Spleen (tissue), 11 donors: ENCODE measurements at regions not wholly inside any gene's neighbourhood (a gene's known extent, or its start where the extent isn't known, plus 50 kb on each side); places are given as distances from the start of the nearest gene placed in this dataset.

Experiments used
- DNase-seq: peaks from one replicate; pipeline ENCODE4 v3.0.0-alpha.2; 2020
- H3K27ac ChIP-seq, 8 donors: fragments of 200-600 bp; sonication (generic) in 7 of 8; 1 replicate in 4 of 8; 2 replicates in 4 of 8; pipeline versions ENCODE4 v1.5.0 to v1.8.0; 2016 to 2021; ENCODE audit warnings: inconsistent platforms in 4 of 8, mild to moderate bottlenecking in 4 of 8, moderate library complexity in 1 of 8
- H3K27me3 ChIP-seq, 7 donors: fragments of 200-600 bp; sonication (generic) in 6 of 7; replicated peaks in 1 of 7; 1 replicate in 4 of 7; 2 replicates in 3 of 7; pipeline versions ENCODE4 v1.5.0 to v1.8.0; 2016 to 2021; ENCODE audit warnings: inconsistent platforms in 3 of 7, mild to moderate bottlenecking in 1 of 7
- H3K36me3 ChIP-seq, 6 donors: fragments of 200-600 bp; sonication (generic) in 5 of 6; 1 replicate in 4 of 6; 2 replicates in 2 of 6; pipeline versions ENCODE4 v1.5.0 to v1.8.0; 2016 to 2021; ENCODE audit warnings: inconsistent platforms in 2 of 6
- H3K4me1 ChIP-seq, 6 donors: fragments of 200-600 bp; sonication (generic) in 5 of 6; 1 replicate in 3 of 6; 2 replicates in 3 of 6; pipeline versions ENCODE4 v1.5.0 to v1.8.0; 2016 to 2021; ENCODE audit warnings: inconsistent platforms in 3 of 6
- H3K4me3 ChIP-seq, 8 donors: fragments of 200-600 bp; sonication (generic) in 7 of 8; 1 replicate in 4 of 8; 2 replicates in 4 of 8; pipeline versions ENCODE4 v1.5.0 to v1.8.0; 2016 to 2021; ENCODE audit warnings: inconsistent platforms in 4 of 8, mild to moderate bottlenecking in 4 of 8, moderate library complexity in 2 of 8
- H3K9me3 ChIP-seq, 8 donors: fragments of 200-600 bp; sonication (generic) in 7 of 8; 1 replicate in 4 of 8; 2 replicates in 4 of 8; pipeline versions ENCODE4 v1.5.0 to v1.8.0; 2016 to 2021; ENCODE audit warnings: inconsistent platforms in 4 of 8
- POLR2A ChIP-seq, 3 donors: fragments of 450-650 bp; IDR thresholded peaks; one replicate each; pipeline ENCODE4 v1.5.1; 2017; ENCODE audit warnings: antibody characterized with exemption in 3 of 3, mild to moderate bottlenecking in 1 of 3
- POLR2AphosphoS5 ChIP-seq, 3 donors: sonication (generic); formaldehyde crosslinking; IDR thresholded peaks; one replicate each; pipeline ENCODE4 v1.5.1; 2017; ENCODE audit warnings: antibody characterized with exemption in 3 of 3
- WGBS, 5 donors: extraction: QIAGEN DNeasy Blood & Tissue Kit in 3 of 5; methylation state at CpG; one replicate each; pipeline versions ENCODE4 v1.1.5 to v1.1.7; 2013 to 2018; 5-methylcytosine and 5-hydroxymethylcytosine counted together
- intact Hi-C: fragments of 100-400 bp; cut with DNase I; formaldehyde crosslinking; loops from one replicate; pipeline ENCODE4 v1.15.0; 2023; ENCODE audit warnings: low total_unique reads
- TF ChIP-seq, protein P1 (sequence below), 11 experiments: fragments of 200-600 bp in 7 of 11; fragments of 450-650 bp in 4 of 11; sonication (generic) in 4 of 11; IDR thresholded peaks in 8 of 11; conservative IDR thresholded peaks in 3 of 11; 1 replicate in 7 of 11; 2 replicates in 4 of 11; pipeline versions ENCODE4 v1.4.0 to v1.8.0; 2016 to 2021; ENCODE audit warnings: antibody characterized with exemption in 11 of 11, inconsistent platforms in 4 of 11, mild to moderate bottlenecking in 1 of 11
- donor health status: healthy with polysubstance abuse.
- donor health status: DM: no; HTN: no; CAD: no; lungs with moderate emphysema.
- donor health status: DM: no; HTN: no; CAD: no.
- donor health status: Bipolar disorder and iron deficiency.
- donor health status: healthy.
- donor health status: DM: no; HTN: no; CAD: no.
- donor health status: DM: yes; HTN: yes; CAD: no.

DNA sequence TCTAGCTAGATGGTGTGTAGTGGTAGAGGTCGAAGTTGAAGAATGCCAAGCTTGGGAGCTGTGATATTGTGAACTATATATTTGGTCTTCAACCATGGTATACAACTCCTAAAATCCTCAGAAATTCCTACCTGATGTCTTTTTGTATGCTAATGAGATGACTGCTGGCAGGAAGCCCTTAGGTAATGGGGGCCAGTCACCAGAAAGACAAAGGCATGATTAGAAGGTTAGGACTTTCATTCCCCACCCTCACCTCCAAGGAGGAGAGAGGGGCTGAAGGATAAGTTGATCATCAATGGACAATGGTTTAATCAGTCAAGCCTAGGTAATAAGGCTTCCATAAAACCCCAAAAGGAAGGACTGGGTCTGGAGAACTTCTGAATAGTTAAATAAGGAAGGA, 285.7 kb upstream of the POU5F2 start:
- Histone ChIP-seq H3K36me3 (peaks cover 0 to 47% (median 0%) of the 10 kb centered on the region in 6 donors), H3K4me3 (no peak overlapping the region), H3K27me3 (no peaks in the 10 kb centered on the region), H3K9me3 (no peaks in the 10 kb centered on the region), H3K4me1 (no peaks in the 10 kb centered on the region), H3K27ac (no peak overlapping the region)
- TF ChIP-seq, protein P1, sequence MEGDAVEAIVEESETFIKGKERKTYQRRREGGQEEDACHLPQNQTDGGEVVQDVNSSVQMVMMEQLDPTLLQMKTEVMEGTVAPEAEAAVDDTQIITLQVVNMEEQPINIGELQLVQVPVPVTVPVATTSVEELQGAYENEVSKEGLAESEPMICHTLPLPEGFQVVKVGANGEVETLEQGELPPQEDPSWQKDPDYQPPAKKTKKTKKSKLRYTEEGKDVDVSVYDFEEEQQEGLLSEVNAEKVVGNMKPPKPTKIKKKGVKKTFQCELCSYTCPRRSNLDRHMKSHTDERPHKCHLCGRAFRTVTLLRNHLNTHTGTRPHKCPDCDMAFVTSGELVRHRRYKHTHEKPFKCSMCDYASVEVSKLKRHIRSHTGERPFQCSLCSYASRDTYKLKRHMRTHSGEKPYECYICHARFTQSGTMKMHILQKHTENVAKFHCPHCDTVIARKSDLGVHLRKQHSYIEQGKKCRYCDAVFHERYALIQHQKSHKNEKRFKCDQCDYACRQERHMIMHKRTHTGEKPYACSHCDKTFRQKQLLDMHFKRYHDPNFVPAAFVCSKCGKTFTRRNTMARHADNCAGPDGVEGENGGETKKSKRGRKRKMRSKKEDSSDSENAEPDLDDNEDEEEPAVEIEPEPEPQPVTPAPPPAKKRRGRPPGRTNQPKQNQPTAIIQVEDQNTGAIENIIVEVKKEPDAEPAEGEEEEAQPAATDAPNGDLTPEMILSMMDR (IDR thresholded peaks at IDR 0.05 in 8 of 11, conservative IDR thresholded peaks at IDR 0.05 in 3 of 11), result no peak
- no peak for TF ChIP-seq POLR2A (IDR thresholded peaks at IDR 0.05)
- no peak for TF ChIP-seq POLR2AphosphoS5 (IDR thresholded peaks at IDR 0.05)
- intact Hi-C loops, result no loop called here
- 90 to 100% (median 93%) methylated on average over 1 of the region's 1 CpG for WGBS, 5 donors
- DNase-seq, result no peak

DNA sequence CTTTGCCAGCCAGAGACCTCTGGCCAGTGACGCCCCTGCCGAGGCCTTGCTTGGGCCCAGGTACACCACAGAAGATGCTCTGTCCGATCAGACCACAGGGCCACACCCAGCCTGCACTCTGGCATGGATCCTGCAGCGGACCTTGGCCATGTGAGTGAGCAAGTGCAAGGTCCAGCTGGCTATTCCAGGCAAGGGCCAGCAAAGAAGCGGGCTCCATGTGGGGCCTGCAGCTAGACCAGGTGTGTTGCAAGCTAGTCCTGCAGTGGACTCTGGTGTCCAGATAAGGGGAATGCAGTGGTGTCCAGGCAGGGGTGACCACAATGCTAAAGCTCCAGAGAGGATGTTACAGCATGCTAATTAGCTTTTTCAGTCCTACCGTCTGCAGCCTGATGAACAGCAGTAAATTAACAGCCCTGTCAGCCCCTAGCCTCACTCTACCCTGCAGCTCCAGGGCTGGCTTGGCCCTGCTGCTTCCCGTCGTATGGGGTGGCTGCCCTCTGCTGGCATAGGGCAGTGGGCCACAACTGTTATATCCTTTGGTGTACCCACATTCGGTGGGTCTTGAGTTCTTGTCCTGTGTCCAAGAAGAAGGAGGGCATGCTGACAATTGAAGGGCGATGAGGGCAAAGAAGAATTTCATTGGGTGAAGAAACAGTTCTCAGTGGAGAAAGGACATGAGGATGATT, 284.5 kb upstream of the POU5F2 start:
- no peaks in the 10 kb centered on the region for H3K4me1 ChIP-seq
- no peaks in the 10 kb centered on the region for H3K27me3 ChIP-seq
- H3K9me3 ChIP-seq, result peaks cover 0 to 3% (median 0%) of the 10 kb centered on the region in 8 donors
- peaks cover 0 to 47% (median 3%) of the 10 kb centered on the region in 6 donors for H3K36me3 ChIP-seq
- no peak for TF ChIP-seq POLR2AphosphoS5 (IDR thresholded peaks at IDR 0.05)
- TF ChIP-seq, protein P1 (IDR thresholded peaks at IDR 0.05 in 8 of 11, conservative IDR thresholded peaks at IDR 0.05 in 3 of 11), result no peak
- TF ChIP-seq POLR2A (IDR thresholded peaks at IDR 0.05), result no peak
- WGBS, 5 donors, result 92 to 98% (median 96%) methylated on average over 9 to 10 of the region's 10 CpGs
- intact Hi-C loops, result no loop called here
- H3K27ac ChIP-seq, result no peak overlapping the region
- H3K4me3 ChIP-seq, result no peak overlapping the region
- DNase-seq, result peak; percentile 71

DNA sequence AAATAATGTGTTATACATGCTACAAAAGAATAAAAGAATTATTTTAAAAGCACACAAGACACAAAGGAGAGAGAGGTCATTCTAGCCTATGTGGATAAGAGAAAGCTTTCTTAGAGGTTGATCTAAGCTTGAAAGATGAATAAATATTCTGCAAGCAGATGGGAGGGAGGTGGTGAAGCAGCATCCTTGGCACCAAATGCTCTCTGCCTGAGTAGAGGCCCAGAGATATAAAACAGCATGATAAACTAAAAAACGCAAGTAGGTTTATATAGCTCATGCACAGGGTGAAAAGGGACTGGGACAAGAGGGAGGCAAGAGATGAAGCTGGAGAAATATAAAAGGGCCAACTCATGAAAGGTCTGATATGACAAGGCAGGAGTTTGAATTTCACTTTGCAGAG, 283.2 kb upstream of the POU5F2 start:
- Histone ChIP-seq H3K27ac (no peak overlapping the region), H3K27me3 (no peaks in the 10 kb centered on the region), H3K9me3 (peaks cover 0 to 12% (median 2%) of the 10 kb centered on the region in 8 donors), H3K4me1 (no peaks in the 10 kb centered on the region), H3K36me3 (peaks cover 0 to 46% (median 4%) of the 10 kb centered on the region in 6 donors), H3K4me3 (no peak overlapping the region)
- intact Hi-C loops, result no loop called here
- 96 to 100% (median 100%) methylated on average over 1 of the region's 1 CpG for WGBS, 5 donors
- no peak for TF ChIP-seq POLR2AphosphoS5 (IDR thresholded peaks at IDR 0.05)
- DNase-seq, result no peak

DNA sequence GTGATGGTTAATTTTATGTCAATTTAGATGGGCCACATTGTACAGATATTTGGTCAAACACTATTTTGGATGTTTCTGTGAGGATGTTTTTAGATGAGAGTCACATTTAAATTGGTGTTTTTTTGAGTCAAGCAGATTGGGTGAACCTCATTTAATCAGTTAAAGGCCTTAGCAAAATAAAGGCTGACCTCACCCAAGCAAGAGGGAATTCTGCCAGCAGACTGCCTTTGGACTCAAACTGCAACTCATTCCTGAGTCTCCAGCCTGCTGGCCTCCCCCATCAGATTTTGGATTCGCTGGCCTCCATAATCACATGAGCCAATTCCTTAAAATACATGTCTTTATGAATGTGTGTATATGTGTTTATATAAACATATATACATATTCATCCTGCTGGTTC, 282.7 kb upstream of the POU5F2 start:
- Histone ChIP-seq H3K4me1 (no peaks in the 10 kb centered on the region), H3K27ac (no peak overlapping the region), H3K4me3 (no peak overlapping the region), H3K36me3 (peaks cover 0 to 51% (median 5%) of the 10 kb centered on the region in 6 donors), H3K9me3 (peaks cover 0 to 17% (median 8%) of the 10 kb centered on the region in 8 donors), H3K27me3 (no peaks in the 10 kb centered on the region)
- intact Hi-C loops, result no loop called here
- no peak for TF ChIP-seq POLR2AphosphoS5 (IDR thresholded peaks at IDR 0.05)
- TF ChIP-seq, protein P1 (IDR thresholded peaks at IDR 0.05 in 8 of 11, conservative IDR thresholded peaks at IDR 0.05 in 3 of 11), result no peak
- no peak for TF ChIP-seq POLR2A (IDR thresholded peaks at IDR 0.05)
- DNase-seq, result no peak
- 94 to 100% (median 94%) methylated on average over 1 of the region's 1 CpG for WGBS, 5 donors
